Hepatocyte (in vitro differentiated cells): ENCODE measurements at regions not wholly inside any gene's neighbourhood (a gene's known extent, or its start where the extent isn't known, plus 50 kb on each side); places are given as distances from the start of the nearest gene placed in this dataset.
"Not testable (repeated sequence)": the region's sequence is repeated elsewhere in the genome, so short reads cannot be mapped to it uniquely, and the experiment has no call there.

Experiments used
- EZH2 ChIP-seq: fragments of 200-600 bp; sonication (generic); IDR thresholded peaks from 2 replicates; pipeline ENCODE4 v1.6.1; 2016; ENCODE audit warnings: antibody characterized with exemption, mild to moderate bottlenecking, borderline replicate concordance
- EZH2phosphoT487 ChIP-seq: fragments of 200-600 bp; sonication (generic); IDR thresholded peaks from one replicate; pipeline ENCODE4 v1.6.1; 2018; ENCODE audit warnings: antibody characterized with exemption, mild to moderate bottlenecking, low read depth, moderate library complexity; ENCODE audit not compliant: unreplicated experiment, severe bottlenecking
- TF ChIP-seq, protein P1 (sequence below): fragments of 200-600 bp; sonication (generic); IDR thresholded peaks from 2 replicates; pipeline ENCODE4 v1.5.1; 2016; ENCODE audit warnings: antibody characterized with exemption, mild to moderate bottlenecking; ENCODE audit not compliant: poor library complexity

DNA sequence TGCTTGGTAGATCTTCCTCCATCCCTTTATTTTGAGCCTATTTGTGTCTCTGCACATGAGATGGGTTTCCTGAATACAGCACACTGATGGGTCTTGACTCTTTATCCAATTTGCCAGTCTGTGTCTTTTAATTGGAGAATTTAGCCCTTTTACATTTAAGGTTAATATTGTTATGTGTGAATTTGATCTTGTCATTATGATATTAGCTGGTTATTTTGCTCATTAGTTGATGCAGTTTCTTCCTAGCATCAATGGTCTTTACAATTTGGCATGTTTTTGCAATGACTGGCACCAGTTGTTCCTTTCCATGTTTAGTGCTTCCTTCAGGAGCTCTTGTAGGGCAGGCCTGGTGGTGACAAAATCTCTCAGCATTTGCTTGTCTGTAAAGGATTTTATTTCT is 72.4 kb downstream of the HNRNPD start:
- TF ChIP-seq, protein P1, sequence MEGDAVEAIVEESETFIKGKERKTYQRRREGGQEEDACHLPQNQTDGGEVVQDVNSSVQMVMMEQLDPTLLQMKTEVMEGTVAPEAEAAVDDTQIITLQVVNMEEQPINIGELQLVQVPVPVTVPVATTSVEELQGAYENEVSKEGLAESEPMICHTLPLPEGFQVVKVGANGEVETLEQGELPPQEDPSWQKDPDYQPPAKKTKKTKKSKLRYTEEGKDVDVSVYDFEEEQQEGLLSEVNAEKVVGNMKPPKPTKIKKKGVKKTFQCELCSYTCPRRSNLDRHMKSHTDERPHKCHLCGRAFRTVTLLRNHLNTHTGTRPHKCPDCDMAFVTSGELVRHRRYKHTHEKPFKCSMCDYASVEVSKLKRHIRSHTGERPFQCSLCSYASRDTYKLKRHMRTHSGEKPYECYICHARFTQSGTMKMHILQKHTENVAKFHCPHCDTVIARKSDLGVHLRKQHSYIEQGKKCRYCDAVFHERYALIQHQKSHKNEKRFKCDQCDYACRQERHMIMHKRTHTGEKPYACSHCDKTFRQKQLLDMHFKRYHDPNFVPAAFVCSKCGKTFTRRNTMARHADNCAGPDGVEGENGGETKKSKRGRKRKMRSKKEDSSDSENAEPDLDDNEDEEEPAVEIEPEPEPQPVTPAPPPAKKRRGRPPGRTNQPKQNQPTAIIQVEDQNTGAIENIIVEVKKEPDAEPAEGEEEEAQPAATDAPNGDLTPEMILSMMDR, result not testable (repeated sequence)
- not testable (repeated sequence) for TF ChIP-seq EZH2, EZH2phosphoT487
